ENCODE measurements at regions not wholly inside any gene's neighbourhood (a gene's known extent, or its start where the extent isn't known, plus 50 kb on each side); places are given as distances from the start of the nearest gene placed in this dataset.

DNA sequence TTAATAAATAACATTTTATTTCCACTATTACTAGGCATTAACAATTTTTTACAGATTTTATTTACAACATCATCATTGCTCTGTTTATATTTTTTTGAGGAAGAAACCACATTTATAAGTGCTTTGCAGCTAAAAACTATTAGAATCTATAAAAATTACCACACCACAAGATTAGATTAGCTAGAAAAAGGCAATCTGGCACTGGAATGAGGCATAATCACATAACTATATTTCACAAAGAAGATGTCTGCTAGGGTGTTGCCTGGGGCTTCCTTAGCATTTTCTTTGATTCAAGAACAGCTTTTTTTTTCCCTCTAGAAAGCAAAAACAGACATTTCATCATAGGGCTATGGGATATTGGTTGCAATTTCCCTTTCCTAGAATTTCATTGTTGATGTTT lies 2169.2 kb downstream of the MRPL39 start:
- intact Hi-C loops (cut with DNase I), result no loop called here
- DNase-seq (ENCODE audit: extremely low spot score in 2 of 2), result no peak
- no peaks in the 10 kb centered on the region for H3K9me3 ChIP-seq
- H3K27ac ChIP-seq, result no peak overlapping the region
- H3K4me3 ChIP-seq, result no peak overlapping the region
- no peaks in the 10 kb centered on the region for H3K27me3 ChIP-seq
- H3K36me3 ChIP-seq, result no peaks in the 10 kb centered on the region
- TF ChIP-seq POLR2A (IDR thresholded peaks at IDR 0.05), result no peak
- TF ChIP-seq POLR2AphosphoS5 (IDR thresholded peaks at IDR 0.05; ENCODE audit: insufficient read depth in 1 of 2, low read depth in 1 of 2), result no peak
- no peaks in the 10 kb centered on the region for H3K4me1 ChIP-seq

- no peak for DNase-seq (ENCODE audit: extremely low spot score in 2 of 2)
- TF ChIP-seq POLR2AphosphoS5 (IDR thresholded peaks at IDR 0.05; ENCODE audit: insufficient read depth in 1 of 2, low read depth in 1 of 2), result no peak
- TF ChIP-seq CTCF (IDR thresholded peaks at IDR 0.05), result no peak
- TF ChIP-seq POLR2A (IDR thresholded peaks at IDR 0.05), result no peak
- no peaks in the 10 kb centered on the region for H3K27me3 ChIP-seq
- H3K4me3 ChIP-seq, result no peak overlapping the region
- H3K4me1 ChIP-seq, result no peaks in the 10 kb centered on the region
- intact Hi-C loops (cut with DNase I), result no loop called here
- H3K9me3 ChIP-seq, result no peaks in the 10 kb centered on the region
- no peaks in the 10 kb centered on the region for H3K36me3 ChIP-seq
- H3K27ac ChIP-seq, result no peak overlapping the region
Observed at GRCh38 chr21:23402929-23403520, 2204.3 kb downstream of the MRPL39 start.

GRCh38 chr21:23401278-23401677 lies 2206.0 kb downstream of the MRPL39 start:
- H3K27me3 ChIP-seq, result no peaks in the 10 kb centered on the region
- no peaks in the 10 kb centered on the region for H3K36me3 ChIP-seq
- TF ChIP-seq POLR2AphosphoS5 (IDR thresholded peaks at IDR 0.05; ENCODE audit: insufficient read depth in 1 of 2, low read depth in 1 of 2) (no peak), POLR2A (IDR thresholded peaks at IDR 0.05) (no peak), CTCF (IDR thresholded peaks at IDR 0.05) (no peak)
- no peaks in the 10 kb centered on the region for H3K4me1 ChIP-seq
- no peaks in the 10 kb centered on the region for H3K9me3 ChIP-seq
- no peak for DNase-seq (ENCODE audit: extremely low spot score in 2 of 2)
- H3K4me3 ChIP-seq, result no peak overlapping the region
- intact Hi-C loops (cut with DNase I), result no loop called here
- no peak overlapping the region for H3K27ac ChIP-seq

DNA sequence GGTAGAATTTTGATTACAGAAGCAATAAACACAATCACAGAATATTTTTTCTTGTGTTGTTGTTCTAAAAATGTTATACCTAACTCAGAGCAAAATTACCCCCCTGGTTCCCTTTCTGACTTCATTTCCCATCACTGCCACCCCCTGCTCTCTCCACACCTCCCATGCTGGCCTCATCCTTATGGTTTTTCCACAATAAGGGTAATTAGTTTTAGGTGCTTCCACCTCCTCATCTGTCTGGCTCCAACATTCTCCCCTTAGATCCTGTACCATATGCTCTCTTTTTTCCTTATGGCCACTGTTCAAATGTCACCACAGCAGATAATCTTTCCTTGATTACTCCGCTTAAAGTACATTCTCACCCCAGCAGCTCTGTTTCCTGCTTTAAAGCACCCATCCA lies 2208.6 kb downstream of the MRPL39 start:
- H3K4me1 ChIP-seq, result no peaks in the 10 kb centered on the region
- TF ChIP-seq CTCF (IDR thresholded peaks at IDR 0.05), result no peak
- no peak for TF ChIP-seq POLR2A (IDR thresholded peaks at IDR 0.05)
- TF ChIP-seq POLR2AphosphoS5 (IDR thresholded peaks at IDR 0.05; ENCODE audit: insufficient read depth in 1 of 2, low read depth in 1 of 2), result no peak
- intact Hi-C loops (cut with DNase I), result no loop called here
- H3K9me3 ChIP-seq, result no peaks in the 10 kb centered on the region
- H3K36me3 ChIP-seq, result no peaks in the 10 kb centered on the region
- H3K27ac ChIP-seq, result no peak overlapping the region
- H3K27me3 ChIP-seq, result no peaks in the 10 kb centered on the region
- no peak overlapping the region for H3K4me3 ChIP-seq
- no peak for DNase-seq (ENCODE audit: extremely low spot score in 2 of 2)

DNA sequence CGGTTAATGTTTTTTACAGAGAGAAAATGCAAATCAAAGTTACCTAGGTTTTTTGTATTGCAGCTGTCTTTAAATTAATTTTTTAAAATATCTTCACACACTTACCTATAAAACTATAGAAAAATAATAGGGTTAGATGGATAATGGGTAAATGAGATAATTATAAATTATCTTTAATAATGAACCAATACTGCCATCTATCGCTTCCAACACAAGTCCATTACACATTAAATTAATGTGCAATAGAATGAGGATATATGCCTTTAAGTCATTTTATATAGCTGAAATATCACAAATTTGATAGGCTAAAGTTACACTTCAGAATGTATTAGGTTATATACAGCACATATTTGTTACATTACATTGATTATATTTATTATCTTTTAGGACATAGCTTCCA lies 2212.8 kb downstream of the MRPL39 start:
- DNase-seq (ENCODE audit: extremely low spot score in 2 of 2), result no peak
- Histone ChIP-seq H3K4me1 (no peaks in the 10 kb centered on the region), H3K36me3 (no peaks in the 10 kb centered on the region), H3K27ac (no peak overlapping the region), H3K4me3 (no peak overlapping the region), H3K9me3 (no peaks in the 10 kb centered on the region), H3K27me3 (no peaks in the 10 kb centered on the region)
- intact Hi-C loops (cut with DNase I), result no loop called here
- TF ChIP-seq POLR2AphosphoS5 (IDR thresholded peaks at IDR 0.05; ENCODE audit: insufficient read depth in 1 of 2, low read depth in 1 of 2) (no peak), POLR2A (IDR thresholded peaks at IDR 0.05) (no peak), CTCF (IDR thresholded peaks at IDR 0.05) (no peak)

All from vagina (tissue), 2 donors.